HG03571 (cell line): ENCODE measurements at regions not wholly inside any gene's neighbourhood (a gene's known extent, or its start where the extent isn't known, plus 50 kb on each side); places are given as distances from the start of the nearest gene placed in this dataset.

Source experiments
- ATAC-seq: cut with Tn5 transposase; IDR thresholded peaks from one replicate; pipeline ENCODE4 v1.9.1; 2021; ENCODE audit not compliant: unreplicated experiment

DNA sequence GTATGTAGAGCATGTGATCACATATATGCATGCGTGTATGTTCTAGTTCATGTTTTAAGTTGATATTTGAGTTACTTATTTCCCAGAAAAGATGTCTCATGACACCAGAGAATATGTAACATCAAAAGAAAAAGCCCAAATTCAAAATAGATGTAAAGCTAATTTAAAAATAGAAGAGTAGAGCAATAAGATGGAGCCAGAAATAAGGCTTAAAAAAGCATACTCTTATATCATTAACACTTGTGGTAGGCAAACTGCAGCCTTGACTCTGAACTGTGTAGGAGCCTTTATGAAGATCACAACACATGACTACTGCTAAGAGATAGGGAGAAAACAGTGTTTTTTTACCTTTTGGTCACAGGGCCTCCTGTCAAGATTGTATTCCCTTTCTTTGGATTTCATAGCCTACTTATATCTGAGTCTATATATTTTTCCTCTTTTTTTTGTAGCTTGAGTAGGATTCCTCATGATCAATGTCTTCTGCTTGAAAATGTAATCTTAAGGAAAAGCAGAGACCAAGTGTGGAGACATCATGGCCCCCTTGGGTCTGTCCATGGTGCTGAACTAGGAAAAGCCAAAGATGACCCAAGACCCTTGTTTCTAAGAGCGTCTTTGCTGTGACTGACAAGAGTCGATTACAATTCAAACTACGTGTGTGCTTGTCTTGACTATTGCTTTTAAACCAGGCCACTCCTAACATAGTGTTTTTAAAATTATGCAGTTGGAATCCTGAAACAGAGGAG is 390.4 kb downstream of the SHISA9 start:
- ATAC-seq, result no peak

GRCh38 chr16:13296206-13296605 is 394.8 kb downstream of the SHISA9 start:
- ATAC-seq, result no peak

DNA sequence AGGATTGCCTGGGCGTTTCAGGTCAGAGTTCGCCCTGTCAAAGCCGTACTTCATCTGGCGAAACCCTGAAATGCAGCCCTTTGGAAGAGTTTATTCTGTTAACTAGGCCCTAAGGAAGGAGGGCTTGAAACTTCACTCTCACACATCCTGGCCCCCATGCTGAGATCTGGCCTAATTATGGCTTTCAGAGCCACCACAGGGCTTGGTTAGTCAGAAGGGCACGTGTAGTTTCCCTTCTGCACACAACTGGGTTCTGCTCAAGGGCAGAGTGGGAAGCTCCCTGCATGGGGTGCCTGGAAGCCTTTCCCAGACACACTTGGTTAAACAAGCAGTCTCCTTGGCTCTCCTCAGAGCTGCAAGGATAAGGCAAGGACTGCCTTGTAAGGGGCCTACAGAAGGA is 397.3 kb downstream of the SHISA9 start:
- no peak for ATAC-seq

DNA sequence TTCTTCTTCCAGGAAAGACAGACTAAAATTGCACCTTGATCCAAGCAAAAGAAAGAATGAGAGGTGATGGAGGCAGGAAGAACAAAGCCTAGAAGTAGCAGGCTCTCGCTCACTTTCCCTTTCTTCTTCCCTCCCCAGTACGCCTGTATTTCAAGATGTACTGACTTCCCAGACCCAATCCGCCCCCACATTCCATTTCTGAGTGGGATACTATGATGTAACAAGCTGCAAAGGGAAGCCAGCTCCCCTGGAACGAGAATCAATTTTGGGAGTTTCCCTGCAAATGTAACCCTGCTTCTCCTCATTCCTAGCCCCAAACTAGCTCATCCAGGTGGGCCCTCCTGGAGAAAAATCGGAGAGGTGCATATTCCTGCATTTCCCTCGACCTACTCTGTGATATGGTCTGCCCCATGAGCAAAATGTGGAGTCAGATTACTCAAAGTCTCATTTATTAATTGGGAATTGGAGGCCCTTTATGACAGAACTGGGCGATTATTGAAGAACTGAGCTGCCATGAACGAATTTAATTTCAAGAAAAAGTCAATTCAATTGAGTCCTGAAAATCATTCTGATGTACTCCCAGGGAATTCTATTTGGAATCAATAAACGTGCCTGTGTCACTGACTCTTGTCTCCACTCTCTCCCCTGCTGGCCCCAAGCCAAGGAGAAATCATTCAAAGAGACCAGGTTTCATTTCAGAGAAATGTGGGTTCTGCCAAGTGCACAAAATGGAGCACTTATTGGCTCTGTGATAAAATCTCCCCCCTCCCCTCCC is 398.9 kb downstream of the SHISA9 start:
- ATAC-seq, result no peak

DNA sequence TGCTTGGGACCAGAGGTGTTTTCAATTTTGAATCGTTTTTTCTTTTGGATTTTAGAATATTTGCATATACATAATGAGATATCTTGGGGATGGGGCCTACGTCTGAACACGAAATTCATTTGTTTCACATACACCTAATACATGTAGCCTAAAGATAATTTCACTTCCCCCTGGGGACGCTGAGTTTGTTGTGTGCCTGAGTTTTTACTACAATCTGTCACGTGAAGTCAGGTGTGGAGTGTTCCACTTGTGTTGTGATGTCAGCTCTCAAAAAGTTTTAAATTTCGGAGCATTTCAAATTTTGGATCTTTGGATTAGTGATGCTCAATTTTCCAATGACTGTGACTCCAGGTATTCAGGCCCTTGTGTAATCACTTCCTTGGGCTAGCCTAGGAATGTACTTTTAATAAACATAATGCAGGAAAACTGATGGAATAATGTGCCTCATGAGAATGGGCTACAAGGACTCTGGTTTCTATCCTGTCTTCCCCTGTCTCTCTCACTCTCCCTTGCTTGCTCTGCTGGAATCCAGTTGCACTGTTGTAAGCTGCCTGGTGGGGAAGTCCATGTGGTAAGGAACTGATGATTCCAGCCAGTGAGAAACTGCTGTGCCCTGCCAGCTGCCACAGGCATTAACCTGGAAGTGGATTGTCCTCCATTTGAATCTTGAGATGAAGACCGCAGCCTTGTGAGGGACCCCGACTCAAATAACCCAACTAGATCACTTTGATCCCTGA is 403.8 kb downstream of the SHISA9 start:
- no peak for ATAC-seq

GRCh38 chr16:13306161-13306995 is 405.0 kb downstream of the SHISA9 start:
- no peak for ATAC-seq

GRCh38 chr16:13307255-13307654 is 405.9 kb downstream of the SHISA9 start:
- no peak for ATAC-seq

DNA sequence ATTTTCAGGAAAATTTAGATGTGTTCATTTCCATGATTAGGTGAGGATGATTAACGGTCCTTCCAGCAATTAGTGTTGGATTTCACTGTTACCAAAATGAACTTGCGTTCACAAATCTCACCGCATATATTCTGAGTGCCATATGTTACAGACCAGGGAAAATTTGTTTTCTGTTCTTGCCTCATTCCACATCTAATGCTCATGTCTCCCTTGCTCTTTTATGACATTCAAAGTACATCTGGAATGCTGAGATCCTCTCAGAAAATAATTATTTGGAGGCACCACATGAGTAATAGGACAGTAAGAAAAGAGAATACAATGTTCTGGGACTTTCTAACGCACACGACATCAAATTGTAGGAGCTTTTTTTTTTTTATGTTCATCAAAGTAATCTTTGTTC is 406.5 kb downstream of the SHISA9 start:
- ATAC-seq, result no peak

DNA sequence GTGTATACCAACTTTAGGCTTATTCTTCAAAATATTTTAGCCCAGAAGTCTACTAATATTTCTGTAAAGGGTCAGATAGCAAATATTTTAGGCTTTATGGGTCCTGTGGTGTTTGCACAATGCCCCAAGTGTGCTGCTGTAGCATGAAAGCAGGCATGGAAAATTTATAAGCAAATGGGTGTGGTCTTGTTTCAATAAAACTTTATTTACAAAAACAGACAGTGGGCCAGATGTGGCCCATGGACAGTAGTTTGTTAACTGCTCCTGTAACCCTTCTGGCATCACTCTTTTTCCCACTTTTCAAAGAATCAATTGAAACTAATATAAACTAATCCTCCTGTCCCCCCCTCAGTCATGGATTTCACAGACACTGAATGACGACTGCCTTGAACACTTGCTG is 410.7 kb downstream of the SHISA9 start:
- ATAC-seq, result no peak

DNA sequence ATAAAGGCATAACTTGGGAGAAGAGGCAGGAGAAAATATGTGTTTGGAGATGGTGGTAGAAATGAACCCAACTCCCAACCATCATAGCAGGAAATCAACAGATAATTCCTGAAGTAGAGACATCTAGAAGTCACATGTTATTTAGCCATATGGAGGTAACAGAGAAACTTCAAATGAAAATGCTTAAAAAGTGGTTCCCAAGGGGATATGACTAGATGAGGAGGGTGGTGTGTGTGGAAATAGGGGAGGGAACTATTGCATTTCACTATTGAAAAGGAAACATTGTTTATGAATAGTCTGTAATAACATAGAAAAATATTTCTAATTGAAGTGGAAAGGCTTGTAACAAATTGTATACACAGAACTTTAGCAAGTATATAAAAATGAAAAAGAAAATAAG is 412.0 kb downstream of the SHISA9 start:
- ATAC-seq, result no peak

DNA sequence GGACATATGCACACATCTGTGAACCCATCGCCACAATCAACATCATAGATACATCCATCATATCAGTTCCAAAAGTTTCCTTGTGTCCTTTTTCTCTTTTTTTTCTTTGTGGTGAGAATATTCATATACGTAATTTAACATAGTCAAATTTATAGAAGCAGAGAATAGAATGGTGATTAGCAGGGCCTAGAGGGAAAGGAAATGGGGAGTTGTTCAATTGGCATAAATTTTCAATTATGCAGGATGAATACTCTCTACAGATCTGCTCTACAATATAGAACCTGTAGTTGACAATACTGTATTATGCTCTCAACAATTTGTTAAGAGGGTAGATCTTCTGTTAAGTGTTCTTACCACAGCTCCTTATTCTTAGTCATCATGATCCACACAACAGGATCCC is 413.2 kb downstream of the SHISA9 start:
- no peak for ATAC-seq

- no peak for ATAC-seq
Measured at GRCh38 chr16:13315642-13316427, 414.4 kb downstream of the SHISA9 start.

GRCh38 chr16:13322336-13322735 is 420.9 kb downstream of the SHISA9 start:
- ATAC-seq, result no peak

- ATAC-seq, result no peak
Measured at GRCh38 chr16:13324851-13325250, 423.5 kb downstream of the SHISA9 start.

DNA sequence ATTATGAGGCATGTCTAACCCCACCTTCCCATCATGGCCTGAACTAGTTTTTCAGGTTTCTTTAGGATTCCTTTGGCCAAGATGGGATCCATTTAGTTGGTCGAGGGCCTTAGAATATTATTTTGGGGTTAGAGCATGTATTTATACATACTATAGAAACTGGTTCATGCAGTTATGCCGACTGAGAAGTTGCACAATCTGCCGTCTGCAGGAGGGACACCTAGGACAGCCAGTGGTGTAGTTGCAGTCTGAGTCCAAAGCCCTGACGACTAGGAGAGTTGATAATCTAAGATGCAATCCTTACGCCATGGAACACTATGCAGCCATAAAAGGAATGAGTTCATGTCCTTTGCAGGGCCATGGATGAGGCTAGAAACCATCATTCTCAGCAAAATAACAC is 424.0 kb downstream of the SHISA9 start:
- no peak for ATAC-seq

DNA sequence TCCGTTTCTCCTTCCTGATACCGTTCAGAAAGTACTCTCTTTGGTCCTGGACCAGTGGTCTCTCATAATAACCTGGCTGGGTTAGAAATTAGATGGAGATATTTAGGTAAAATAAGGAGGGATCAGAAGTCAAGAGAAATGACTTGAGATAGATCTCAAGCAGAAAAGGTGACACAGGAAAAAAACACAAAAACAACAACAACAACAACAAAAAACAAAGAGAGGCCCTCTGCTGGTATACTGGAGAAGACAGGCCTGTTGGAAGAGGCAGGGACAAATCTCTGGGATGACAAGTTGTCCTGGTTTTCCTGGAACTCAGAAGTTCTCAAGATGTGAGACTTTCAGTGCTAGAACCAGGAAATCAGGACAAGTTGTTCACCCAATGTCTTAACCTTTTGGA is 430.5 kb downstream of the SHISA9 start:
- no peak for ATAC-seq

GRCh38 chr16:13332713-13333255 is 431.4 kb downstream of the SHISA9 start:
- no peak for ATAC-seq

- no peak for ATAC-seq
Measured at GRCh38 chr16:13333336-13333735, 431.9 kb downstream of the SHISA9 start.

DNA sequence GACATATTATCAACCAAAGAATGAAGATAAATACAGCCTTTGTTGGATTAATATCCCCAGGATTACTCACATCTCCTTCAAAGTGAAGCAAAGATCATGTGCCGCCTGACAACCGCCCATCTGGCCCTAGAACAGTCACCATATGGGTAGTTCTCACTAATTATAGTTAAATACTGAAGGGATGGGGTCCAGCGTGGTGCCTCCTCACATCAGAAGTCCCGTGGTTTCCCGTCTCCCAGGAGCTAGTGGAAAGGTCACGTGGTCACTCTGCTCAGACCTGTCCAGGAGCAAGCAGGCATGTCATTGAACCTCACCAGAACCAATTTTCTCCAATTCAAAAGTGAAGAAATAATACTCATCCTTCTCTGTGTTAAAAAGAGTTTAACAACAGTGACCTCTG is 434.5 kb downstream of the SHISA9 start:
- ATAC-seq, result no peak

DNA sequence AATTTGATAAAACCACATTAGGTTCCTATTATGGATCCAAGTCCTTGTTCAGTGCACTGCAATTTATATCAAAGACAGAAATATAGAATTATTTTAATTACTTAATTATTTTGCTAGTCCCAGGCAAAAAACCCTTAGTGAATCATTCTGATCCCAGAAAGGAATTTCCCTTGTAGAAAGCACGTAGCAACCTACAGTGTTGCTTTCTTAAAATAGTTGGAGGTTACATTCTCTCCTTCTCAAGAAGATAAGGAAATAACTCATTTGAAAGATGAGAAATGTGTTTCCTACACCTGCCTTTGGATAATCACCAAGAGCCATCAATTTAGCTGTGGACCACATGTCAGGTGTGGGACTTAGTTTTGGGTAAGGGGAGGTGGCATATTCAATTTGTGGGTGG is 434.9 kb downstream of the SHISA9 start:
- no peak for ATAC-seq
